Smooth muscle cell (in vitro differentiated cells): ENCODE measurements at regions not wholly inside any gene's neighbourhood (a gene's known extent, or its start where the extent isn't known, plus 50 kb on each side); places are given as distances from the start of the nearest gene placed in this dataset.

ENCODE experiments used
- DNase-seq: peaks from one replicate; lab custom pipeline; 2025; ENCODE audit not compliant: unreplicated experiment; lab: John Stamatoyannopoulos, UW
- H2AFZ ChIP-seq: fragments of 200-600 bp; sonication (generic); 2 replicates; pipeline ENCODE4 v1.6.0; 2016; ENCODE audit warnings: antibody characterized with exemption, low read depth, mild to moderate bottlenecking
- H3F3A ChIP-seq: fragments of 200-600 bp; sonication (generic); 2 replicates; pipeline ENCODE4 v1.6.0; 2017; ENCODE audit warnings: antibody characterized with exemption, low read depth
- H3K27ac ChIP-seq: fragments of 200-600 bp; sonication (generic); 2 replicates; pipeline ENCODE4 v1.5.1; 2016; ENCODE audit warnings: low read depth, mild to moderate bottlenecking
- H3K27me3 ChIP-seq: fragments of 200-600 bp; sonication (generic); 2 replicates; pipeline ENCODE4 v1.6.1; 2016; ENCODE audit warnings: low read depth, mild to moderate bottlenecking
- H3K36me3 ChIP-seq: fragments of 200-600 bp; sonication (generic); 2 replicates; pipeline ENCODE4 v1.5.1; 2016; ENCODE audit warnings: low read depth
- H3K4me1 ChIP-seq: fragments of 200-600 bp; sonication (generic); 2 replicates; pipeline ENCODE4 v1.5.1; 2016; ENCODE audit warnings: low read depth
- H3K4me2 ChIP-seq: fragments of 200-600 bp; sonication (generic); 2 replicates; pipeline ENCODE4 v1.6.0; 2016; ENCODE audit warnings: mild to moderate bottlenecking
- H3K4me3 ChIP-seq: fragments of 200-600 bp; sonication (generic); 2 replicates; pipeline ENCODE4 v1.5.1; 2016; ENCODE audit warnings: mild to moderate bottlenecking
- H3K79me2 ChIP-seq: fragments of 200-600 bp; sonication (generic); 2 replicates; pipeline ENCODE4 v1.6.0; 2016; ENCODE audit warnings: low read depth, mild to moderate bottlenecking
- H3K9ac ChIP-seq: fragments of 200-600 bp; sonication (generic); 2 replicates; pipeline ENCODE4 v1.6.0; 2016; ENCODE audit warnings: low read depth
- H3K9me3 ChIP-seq: fragments of 200-600 bp; sonication (generic); replicated peaks from 2 replicates; pipeline ENCODE4 v1.5.1; 2016; ENCODE audit warnings: low read depth
- H4K20me1 ChIP-seq: fragments of 200-600 bp; sonication (generic); 2 replicates; pipeline ENCODE4 v1.6.0; 2016; ENCODE audit warnings: low read depth
- CTCF ChIP-seq: fragments of 200-600 bp; sonication (generic); IDR thresholded peaks from 2 replicates; pipeline ENCODE4 v1.5.1; 2017; ENCODE audit warnings: borderline replicate concordance, mild to moderate bottlenecking, antibody characterized with exemption; ENCODE audit not compliant: insufficient read depth, poor library complexity, severe bottlenecking
- WGBS: methylation state at CpG from one replicate; pipeline ENCODE4 v1.1.7; 2016; ENCODE audit warnings: low lambda C conversion rate; 5-methylcytosine and 5-hydroxymethylcytosine counted together

GRCh38 chr11:81092522-81092921 lies 1641.1 kb downstream of the FAM181B start:
- no peak for DNase-seq

GRCh38 chr11:81089242-81089641 lies 1644.4 kb downstream of the FAM181B start:
- Histone ChIP-seq H4K20me1 (no peaks in the 10 kb centered on the region), H3K27me3 (no peaks in the 10 kb centered on the region), H3K4me3 (no peak overlapping the region), H3K36me3 (no peaks in the 10 kb centered on the region), H3K9me3 (no peaks in the 10 kb centered on the region), H3K4me1 (no peaks in the 10 kb centered on the region), H2AFZ (no peak overlapping the region), H3K9ac (no peak overlapping the region), H3F3A (no peaks in the 10 kb centered on the region), H3K4me2 (no peak overlapping the region), H3K27ac (no peak overlapping the region), H3K79me2 (no peaks in the 10 kb centered on the region)
- 67% methylated on average over 4 of the region's 4 CpGs for WGBS
- no peak for TF ChIP-seq CTCF
- no peak for DNase-seq

More at GRCh38 chr11:81092522-81092921, 1641.1 kb downstream of the FAM181B start:
- Histone ChIP-seq H3K36me3 (no peaks in the 10 kb centered on the region), H4K20me1 (no peaks in the 10 kb centered on the region), H3K9ac (no peak overlapping the region), H2AFZ (no peak overlapping the region), H3K27ac (no peak overlapping the region), H3F3A (no peaks in the 10 kb centered on the region), H3K27me3 (no peaks in the 10 kb centered on the region), H3K4me1 (no peaks in the 10 kb centered on the region), H3K4me2 (no peak overlapping the region), H3K79me2 (no peaks in the 10 kb centered on the region), H3K9me3 (no peaks in the 10 kb centered on the region), H3K4me3 (no peak overlapping the region)
- no peak for TF ChIP-seq CTCF

- H4K20me1 ChIP-seq = no peaks in the 10 kb centered on the region
- no peak overlapping the region for H3K9ac ChIP-seq
- no peaks in the 10 kb centered on the region for H3K27me3 ChIP-seq
- H3K79me2 ChIP-seq = no peaks in the 10 kb centered on the region
- no peak overlapping the region for H3K27ac ChIP-seq
- TF ChIP-seq CTCF = no peak
- no peak for DNase-seq
- no peaks in the 10 kb centered on the region for H3F3A ChIP-seq
- no peak overlapping the region for H2AFZ ChIP-seq
- H3K4me3 ChIP-seq = no peak overlapping the region
- H3K4me2 ChIP-seq = no peak overlapping the region
- 87% methylated on average over 4 of the region's 4 CpGs for WGBS
- no peaks in the 10 kb centered on the region for H3K9me3 ChIP-seq
- H3K36me3 ChIP-seq = no peaks in the 10 kb centered on the region
- H3K4me1 ChIP-seq = no peaks in the 10 kb centered on the region
Measured at GRCh38 chr11:81080476-81080875, 1639.6 kb upstream of the TENM4 start.

GRCh38 chr11:81072273-81072672 lies 1631.4 kb upstream of the TENM4 start:
- H3K9ac ChIP-seq = no peak overlapping the region
- no peaks in the 10 kb centered on the region for H3K9me3 ChIP-seq
- no peaks in the 10 kb centered on the region for H3K79me2 ChIP-seq
- no peaks in the 10 kb centered on the region for H3F3A ChIP-seq
- no peaks in the 10 kb centered on the region for H3K4me1 ChIP-seq
- no peaks in the 10 kb centered on the region for H4K20me1 ChIP-seq
- DNase-seq = no peak
- no peak overlapping the region for H3K27ac ChIP-seq
- H3K4me3 ChIP-seq = no peak overlapping the region
- no peak overlapping the region for H3K4me2 ChIP-seq
- H3K36me3 ChIP-seq = no peaks in the 10 kb centered on the region
- H2AFZ ChIP-seq = no peak overlapping the region
- no peaks in the 10 kb centered on the region for H3K27me3 ChIP-seq
- no peak for TF ChIP-seq CTCF
- WGBS = 83% methylated on average over 4 of the region's 4 CpGs
